Stimulated activated CD4-positive, alpha-beta T cell treated with anti-CD3 and anti-CD28 coated beads, Interleukin-4, amount 100 ng/mL, for 24 hours (primary cell): ENCODE measurements at regions not wholly inside any gene's neighbourhood (a gene's known extent, or its start where the extent isn't known, plus 50 kb on each side); places are given as distances from the start of the nearest gene placed in this dataset.
"Not testable (repeated sequence)": the region's sequence is repeated elsewhere in the genome, so short reads cannot be mapped to it uniquely, and the experiment has no call there.

Source experiments
- DNase-seq: peaks from one replicate; pipeline ENCODE4 v3.0.0-alpha.2; 2020

DNA sequence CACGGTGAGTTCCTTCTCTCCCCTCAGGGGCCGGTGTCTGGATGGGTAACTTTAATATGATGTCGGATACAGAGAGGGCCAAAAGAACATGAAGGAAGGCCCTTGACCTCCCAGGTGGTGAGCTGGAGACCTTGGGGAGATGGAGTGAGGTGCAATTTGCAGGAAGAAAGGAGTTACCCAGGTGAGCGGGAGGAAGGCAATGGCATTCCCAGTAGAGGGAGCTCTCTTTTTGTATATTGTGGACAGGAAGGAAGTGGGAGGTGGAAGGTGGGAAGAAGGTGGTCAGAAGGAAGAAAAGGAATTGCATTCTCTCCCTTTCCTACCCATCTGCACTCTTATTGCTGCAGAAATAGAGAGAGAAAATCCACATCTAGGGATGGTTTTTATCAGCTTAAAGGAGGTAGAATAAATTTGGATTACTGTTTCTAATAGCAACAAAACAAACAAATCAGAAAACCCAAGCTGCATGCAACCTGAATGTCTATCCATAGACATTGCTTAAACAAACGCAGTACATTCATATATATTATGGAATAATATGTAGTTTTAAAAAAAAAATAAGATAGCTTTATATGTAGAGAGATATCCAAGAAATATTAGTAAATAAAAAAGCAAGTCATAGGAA is 169.0 kb upstream of the TSC22D2 start:
- DNase-seq = no peak

DNA sequence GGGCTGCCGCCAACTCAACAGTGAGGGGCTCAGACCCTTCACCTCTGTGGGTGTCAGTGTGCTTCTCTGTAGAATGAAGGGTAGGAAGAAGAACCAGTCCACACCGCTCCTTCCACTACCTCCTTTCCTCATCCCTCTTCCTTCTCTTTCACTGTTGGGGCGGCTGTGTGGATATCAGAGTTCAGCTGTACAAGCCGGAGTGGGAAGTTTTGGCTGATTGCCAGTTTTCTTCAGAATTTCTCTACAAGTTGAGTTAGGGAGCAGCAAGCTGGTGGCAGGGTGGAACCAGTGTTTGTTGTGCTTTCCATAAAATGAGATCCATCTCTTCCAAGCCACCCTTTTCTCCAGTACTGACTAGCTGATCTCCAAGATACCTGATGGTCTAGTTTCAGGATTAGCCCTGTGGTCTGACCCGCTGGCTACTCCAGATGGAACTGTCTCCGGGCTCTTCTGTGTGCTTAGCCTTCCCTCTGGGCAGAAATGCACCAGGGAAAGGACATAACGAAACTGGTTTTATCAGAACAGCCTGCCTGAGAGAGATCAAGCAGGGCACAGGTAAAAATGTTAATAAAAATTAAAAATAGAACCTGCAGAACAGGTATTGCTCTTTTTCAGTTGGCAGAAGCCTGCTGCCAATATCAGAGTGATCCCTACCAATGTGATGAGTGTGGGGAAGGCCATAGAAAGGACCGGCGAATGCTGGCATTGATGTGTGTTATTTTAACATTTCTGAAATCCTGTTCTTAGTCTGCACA is 169.9 kb upstream of the TSC22D2 start:
- DNase-seq = no peak

DNA sequence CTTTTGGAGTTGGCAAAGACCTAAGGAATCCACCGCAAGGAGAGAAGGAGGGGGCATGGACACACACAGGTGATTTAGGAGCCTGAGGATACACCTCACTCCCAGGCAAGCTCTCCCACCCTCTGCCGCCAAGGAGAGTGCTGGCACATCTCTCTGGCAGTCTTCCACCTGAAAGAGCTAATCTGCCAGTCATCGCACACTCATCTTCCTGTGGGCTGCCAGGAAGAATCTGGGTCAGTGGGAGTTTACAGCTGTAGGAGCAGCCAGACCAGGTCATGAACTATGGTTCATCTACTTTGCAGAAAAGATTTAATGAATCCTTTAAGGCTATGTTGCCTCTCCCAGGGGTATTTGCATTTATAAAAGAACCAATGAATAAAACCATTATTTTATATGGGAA is 170.6 kb upstream of the TSC22D2 start:
- DNase-seq = no peak

DNA sequence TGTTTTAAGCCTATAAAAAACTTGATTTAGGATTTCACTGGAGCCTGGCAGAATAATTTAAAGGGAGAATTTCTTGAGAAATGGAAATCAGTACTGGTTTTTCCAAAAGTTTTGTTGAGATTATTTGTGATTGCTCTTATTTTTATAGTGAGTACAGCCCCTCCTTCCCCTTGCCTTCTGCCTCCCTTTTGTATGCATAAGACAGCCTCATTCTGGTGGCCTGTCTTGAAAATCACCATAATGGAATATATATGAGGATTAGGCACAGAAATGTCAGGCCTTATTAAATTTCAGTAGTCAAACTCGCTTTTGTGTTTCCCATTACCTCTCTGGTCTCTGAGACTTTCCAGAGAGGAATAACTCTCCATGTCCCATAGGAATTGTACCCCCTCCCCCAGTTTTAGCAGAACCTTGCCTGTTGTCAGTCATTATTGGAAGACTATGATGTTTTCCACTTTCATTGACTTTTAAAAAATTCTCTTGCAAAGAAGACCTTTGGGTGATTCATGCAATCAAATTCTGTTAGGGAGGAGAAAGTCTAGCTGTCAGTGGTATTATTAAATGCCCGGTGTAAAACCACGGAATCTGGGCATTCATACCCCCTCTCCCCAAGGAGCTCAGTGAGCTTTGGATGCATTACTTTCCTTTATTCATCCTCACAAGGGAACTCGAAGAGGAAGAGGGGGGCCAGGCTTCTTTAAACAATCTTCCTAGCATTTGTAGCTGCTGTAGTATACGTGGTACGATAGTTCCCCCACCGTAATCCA is 171.6 kb upstream of the TSC22D2 start:
- no peak for DNase-seq

DNA sequence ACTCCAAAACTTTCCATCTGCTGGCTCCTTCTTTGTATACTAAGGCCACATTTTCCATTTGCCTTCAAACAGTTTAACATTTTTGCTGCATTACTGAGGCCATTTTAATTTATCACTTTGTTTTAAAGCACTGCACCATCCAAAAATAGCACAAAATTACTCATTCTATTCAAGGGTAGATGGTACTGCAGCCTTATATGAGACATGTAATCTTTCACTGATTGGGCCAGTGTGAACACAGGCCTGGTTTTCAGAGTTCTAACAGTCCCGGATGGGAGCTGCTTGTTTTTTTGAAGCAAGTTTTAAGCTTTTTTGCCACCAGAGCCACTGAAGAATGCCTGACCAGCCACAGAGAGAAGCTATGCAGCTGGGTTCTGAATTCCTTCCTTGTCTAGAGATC is 172.3 kb upstream of the TSC22D2 start:
- DNase-seq = no peak

DNA sequence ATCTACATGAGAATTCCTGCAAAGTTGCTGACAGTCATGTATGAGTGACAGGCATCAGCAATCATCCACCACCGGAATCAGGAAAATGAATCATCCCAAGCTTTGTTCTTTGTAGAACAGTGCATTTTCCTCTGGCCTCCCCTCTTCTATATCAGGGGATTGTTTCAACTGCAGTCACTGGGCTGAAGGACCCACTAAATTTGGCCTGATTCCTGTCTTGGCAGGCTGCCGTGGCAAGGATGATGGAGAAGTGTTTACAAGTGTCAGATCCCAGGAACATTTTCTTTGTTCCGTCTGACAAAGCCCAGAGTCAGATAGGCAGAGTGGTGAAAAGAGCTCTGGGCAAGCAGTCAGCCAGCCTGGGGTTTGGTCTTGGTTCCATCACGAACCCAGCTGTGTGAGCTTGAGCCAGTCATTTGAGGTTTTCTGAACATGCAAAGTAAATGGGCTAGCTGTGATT is 175.1 kb upstream of the TSC22D2 start:
- no peak for DNase-seq

DNA sequence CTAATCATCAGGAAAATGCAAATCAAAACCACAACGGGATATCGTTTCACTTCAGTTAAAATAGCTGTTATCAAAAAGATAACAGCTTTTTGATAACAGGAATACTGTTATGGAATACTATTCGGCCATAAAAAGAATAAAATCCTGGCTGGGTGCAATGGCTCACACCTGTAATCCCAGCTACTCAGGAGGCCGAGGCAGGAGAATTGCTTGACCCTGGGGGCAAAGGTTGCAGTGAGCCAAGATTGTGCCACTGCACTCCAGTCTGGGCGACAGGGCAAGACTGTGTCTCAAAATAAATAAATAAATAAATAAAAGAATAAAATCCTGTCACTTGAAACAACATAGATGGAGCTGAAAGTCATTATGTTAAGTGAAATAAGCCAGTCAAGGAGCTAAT is 178.1 kb upstream of the TSC22D2 start:
- DNase-seq = no peak

DNA sequence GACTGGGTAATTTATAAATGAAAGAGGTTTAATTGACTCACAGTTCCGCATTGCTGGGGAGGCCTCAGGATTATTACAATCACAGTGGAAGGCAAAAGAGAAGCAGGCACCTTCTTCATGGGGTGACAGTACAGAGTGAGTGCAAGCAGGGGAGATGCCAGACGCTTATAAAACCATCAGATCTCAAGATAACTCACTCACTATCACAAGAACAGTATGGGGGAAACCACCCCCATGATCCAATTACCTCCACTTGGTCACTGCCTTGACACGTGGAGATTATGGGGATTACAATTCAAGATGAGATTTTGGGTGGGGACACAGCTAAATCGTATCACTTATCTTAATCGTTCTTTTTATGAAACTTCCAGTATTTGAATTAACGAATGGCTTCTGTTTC is 179.5 kb upstream of the TSC22D2 start:
- not testable (repeated sequence) for DNase-seq

DNA sequence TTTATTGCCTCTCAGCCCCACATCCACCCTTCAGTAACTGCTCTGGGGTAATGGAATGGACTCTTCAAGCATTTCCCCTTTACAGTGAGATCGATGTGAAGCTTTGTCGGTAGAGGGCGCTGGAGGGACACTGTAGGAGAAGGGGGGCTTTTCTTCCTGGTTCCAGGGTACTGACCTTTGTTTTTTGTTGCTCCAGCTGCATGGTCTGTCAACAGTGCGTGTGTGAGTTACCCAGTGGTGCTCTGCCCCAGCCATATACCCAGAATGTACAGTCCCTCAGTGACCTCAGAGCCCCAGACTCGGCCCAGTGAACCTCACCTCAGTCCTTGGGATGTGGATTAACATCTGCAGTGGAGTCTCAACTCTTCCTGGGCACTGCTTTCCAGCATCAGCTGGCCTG is 180.3 kb upstream of the TSC22D2 start:
- peak; percentile 18 for DNase-seq

DNA sequence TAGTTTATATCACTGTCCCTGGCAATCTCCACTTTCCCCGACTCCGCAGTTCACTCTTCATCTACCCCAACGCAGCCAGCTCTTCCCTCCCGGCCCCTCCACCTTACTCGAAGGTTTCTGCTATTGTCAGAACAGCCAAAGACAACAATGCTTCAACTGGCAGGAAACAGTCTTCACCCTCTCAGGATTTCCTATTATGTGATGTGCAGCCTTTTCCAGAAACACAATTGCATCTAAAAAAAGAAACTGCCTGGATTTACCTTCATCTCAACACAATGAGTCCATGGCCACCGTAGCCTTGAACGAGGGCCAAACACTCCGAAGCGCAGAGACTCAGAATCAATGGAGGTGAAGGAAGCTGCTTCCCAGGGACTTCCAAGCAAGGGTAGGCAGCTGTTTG is 182.1 kb upstream of the TSC22D2 start:
- DNase-seq = no peak

DNA sequence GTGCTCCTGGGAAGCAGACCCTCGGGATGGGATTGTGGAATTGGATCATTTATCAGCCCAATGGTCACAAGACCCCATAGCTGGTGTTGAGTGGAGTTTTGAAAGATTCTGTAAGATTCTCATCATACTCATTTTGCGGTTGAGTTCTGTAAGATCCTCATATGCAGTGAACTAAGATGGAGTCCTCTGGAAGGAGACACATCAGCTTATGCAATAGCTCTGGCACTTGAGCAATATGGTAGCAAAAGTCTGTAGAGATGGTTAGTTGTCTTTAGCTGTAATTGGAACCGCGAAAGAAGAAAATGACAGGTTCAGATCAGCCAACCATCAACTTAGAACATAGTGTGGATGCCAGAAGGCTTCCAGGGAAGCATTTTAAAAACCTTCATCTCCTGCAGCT is 184.5 kb upstream of the TSC22D2 start:
- no peak for DNase-seq

DNA sequence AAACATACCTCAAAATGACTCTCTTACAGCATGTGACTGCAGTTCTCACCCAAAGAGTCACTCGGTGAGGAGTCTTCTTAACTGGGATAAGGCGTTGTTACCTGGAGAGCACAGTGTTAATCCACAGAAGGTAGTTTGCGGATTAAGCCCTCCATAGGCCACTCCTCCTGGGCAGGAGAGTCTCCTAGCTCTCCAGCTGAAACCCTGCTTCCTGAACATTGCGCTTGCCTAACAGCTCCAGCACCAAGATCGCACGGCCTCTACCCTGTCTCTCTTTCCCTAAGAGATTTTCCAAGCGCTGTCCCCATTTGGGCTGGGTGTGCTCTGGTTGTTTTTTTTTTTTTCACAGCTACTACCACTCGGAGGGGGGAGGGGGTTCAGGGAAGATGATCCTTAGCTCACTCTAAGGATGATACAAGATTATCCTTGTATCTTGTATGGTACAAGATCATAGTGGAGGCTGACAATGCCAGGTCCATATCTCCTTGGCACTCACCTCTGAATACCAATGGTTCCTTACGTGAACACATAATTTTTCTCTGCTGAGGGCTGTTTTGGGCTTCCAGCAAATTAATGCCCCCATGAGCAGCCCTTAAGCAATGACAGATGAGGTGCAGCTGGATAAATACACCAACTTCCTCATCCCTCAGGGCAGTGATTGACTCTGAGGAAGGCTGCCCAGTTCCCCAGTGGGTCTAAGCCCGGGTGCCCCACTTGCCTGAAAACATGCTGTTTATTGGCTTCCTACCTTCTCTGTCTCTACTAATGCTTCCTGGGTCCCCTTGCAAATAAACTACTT is 185.2 kb upstream of the TSC22D2 start:
- DNase-seq = no peak

DNA sequence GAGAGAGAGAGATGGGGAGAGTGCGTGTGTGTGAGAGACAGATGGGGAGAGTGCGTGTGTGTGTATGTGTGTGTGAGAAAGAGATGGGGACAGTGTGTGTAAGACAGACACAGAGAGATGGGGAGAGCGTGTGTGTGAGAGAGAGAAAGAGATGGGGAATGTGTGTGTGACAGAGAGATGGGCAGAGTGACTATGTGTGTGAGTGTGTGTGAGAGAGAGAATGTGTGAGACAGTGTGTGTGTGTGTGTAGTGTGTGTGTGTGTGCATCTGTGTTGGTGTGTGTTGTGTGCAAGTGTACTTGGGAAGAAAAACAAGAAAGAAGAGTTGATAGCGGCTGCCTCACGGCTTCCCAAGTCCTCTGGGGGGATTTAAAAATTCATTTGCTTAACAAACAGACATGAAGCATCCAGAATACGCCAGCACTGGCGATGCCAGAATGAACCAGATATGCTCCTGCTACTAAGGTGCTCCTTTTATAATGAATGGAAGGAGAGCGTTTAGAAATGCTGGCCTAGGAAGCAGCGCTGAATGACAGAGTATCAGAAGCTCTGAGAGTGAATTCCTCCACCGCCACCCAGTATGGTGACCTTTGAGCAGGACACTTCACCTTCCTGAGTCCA is 186.1 kb upstream of the TSC22D2 start:
- no peak for DNase-seq

DNA sequence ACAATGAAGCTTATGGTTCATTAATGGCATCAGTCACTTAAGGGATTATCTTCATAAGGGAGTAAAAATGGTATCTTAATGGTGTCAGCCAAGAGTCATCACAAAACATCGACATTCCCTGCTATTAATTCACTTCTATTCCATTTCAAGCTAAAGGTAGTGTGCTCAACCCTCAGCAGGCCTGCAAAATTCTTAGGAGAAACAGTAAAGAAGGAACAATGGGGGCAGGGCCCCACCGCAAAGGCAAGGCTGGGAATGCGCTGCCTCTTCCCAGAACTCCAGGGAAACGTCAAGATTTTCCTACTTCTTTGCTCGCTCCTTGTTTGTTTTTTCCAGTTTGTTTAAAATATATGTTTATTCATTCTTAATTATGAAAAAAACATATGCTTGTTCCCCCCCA is 187.3 kb upstream of the TSC22D2 start:
- DNase-seq = no peak

DNA sequence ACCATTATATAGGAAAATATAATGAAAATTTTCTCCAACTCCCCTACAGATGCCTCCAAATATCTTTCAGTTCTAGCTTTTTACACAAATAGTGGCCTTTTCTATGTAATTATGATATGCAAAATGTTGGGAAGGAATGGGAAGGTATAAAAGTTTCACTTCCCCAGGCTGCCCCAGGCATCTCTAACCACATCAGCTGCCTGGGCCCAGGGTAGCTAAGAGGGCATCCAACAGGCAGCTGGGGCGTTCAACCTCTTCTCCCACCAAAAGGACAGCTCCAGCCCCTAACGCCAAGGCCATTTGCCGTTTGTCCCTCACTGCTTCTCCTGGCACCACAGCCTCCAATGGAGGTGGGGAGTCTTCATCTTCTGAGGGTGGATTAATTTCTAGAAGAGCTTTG is 188.1 kb upstream of the TSC22D2 start:
- DNase-seq = no peak

DNA sequence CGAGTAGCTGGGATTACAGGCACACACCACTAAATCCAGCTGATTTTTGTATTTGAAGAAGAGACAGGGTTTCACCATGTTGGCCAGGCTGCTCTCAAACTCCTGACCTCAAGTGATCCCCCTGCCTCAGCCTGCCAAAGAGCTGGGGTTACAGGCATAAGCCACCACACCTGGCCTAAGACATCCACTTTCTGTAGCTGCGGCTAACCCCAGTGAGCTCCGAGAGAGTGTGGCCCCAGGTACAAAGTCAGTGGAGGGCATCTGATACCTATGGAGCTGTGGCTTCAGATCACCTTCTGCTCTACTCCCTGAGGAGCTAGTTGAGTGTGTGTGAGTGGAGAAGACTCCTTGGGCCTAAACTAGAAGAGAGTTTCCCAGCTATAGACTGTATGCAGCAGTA is 189.3 kb upstream of the TSC22D2 start:
- no peak for DNase-seq

DNA sequence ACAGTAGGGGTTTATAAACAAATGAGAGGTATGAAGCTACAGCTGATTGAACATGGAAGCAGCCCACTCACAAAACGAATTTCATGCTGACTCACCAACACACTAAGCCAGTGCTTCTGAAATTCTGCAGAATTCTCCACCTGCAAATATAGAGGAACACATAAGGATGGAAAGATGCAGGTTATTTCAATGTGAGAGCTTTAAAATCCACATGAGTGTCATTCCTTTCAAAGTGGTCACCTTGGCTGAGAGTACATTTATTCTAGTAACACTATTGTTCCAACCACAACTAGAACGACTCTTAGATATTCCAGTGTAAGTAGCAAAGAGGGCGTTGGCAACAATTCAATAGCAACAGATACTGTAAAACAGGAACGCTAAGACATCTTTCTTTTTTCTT is 189.9 kb upstream of the TSC22D2 start:
- DNase-seq = no peak

DNA sequence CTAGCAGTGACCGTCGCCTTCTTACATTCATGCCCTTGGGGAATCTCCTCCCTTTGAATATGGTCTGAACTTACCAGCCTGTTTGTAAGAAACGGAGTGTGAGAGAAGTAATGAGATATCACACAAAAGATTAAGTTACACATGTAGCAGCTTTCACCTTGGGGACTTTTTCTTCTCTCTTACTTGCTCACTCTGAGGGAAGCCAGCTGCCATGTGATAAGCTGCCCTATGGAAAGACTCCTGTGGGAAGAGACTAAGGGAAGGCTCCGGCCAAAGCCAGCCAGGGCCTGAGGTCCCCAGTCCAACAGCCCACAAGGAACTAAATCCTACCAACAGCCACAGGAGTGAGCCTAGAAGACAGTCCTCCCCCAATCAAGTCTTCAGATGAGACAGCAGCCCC is 190.4 kb upstream of the TSC22D2 start:
- no peak for DNase-seq

DNA sequence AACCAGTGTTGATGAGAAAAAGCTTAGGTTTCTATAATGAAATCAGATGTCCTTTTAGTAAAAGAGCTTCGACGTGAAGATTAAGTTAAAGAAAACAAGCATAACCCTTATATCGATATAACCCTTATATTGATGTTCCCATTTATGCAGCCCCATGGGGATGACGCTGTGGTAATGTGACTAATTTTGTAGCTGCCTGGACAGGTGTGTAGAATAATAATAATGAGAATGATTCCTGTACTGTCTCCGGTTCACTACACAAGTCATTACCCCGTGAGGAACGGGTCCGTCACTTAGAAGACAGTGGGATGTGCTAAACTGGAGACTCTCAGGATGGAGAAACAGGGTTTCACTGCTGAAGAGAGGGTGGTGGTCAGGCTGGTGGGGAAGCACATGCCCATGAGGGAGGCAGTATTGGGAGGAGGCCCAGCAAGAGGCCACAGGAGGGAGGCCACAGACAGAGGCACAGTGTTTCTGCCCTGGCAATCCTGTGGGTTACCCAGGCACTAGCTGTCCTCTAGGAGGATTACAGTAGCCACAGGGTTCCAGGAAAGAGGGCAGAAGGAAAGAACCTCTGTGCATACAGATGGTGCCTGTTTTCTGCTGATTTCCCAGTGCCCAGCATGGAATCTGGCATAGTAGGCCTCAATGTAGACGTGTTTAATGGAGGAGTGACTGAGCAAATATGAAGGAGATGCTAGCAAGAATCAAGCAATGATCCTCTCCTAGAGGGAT is 191.1 kb upstream of the TSC22D2 start:
- no peak for DNase-seq

DNA sequence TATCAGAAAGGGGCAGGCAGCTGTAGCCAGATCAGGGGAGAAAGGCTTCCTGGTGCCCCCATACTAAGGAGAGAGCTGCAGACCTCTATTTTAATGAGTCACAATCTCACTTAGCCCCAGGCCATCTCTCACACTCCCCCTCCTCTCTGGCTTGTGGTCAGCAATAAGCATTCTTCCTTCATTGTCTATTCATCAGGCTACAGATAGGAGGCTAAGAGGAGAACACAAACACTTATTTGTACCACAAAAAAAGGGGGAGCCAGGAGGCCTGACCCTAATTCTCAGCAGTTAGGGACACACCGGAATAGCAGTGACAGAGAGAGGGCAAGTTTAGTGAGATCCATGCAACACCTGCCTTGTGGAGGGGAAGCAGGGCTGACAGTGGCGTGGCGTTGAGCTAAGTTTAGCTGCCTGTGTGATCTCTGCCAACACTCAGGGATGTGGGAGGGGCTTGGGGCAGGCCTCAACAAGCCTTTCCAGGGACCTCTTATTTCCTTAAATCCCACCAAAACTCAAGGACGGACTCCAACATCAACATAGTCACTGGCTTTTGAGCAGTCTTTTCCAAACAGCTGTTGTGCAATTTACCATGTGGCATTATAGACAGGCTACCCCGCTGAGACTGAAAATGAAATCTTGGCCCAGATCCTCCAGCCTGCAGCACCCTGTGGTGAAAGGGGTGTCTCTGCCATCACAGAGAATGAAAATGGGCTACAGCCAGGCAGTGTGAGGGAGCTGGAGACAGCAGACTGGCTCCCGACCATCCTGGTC is 191.9 kb upstream of the TSC22D2 start:
- DNase-seq = no peak

DNA sequence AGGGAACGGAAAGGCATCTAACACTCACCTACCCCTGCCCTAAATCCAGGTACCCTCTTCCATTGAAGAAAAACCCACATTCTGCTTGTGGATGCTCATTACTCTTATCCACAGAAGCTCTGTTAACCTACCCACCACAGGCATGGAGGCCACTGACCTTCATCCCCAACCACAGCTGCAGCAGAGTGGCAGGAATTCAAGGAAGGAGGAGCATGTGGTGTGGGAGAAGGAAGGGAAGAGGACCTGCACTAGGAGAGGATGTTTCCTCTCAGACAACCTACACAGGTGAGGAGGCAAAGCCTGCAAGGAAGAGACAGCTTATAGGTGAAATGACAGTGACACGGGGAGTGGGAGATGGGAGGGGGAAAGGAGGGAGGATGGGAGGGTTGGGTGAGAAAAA is 192.5 kb upstream of the TSC22D2 start:
- DNase-seq = no peak
